GM23338 (cell line): ENCODE measurements at regions not wholly inside any gene's neighbourhood (a gene's known extent, or its start where the extent isn't known, plus 50 kb on each side); places are given as distances from the start of the nearest gene placed in this dataset.

Source experiments
- CREB1 ChIP-seq: fragments of 250-450 bp; sonication (Bioruptor Pico); IDR thresholded peaks from 2 replicates; pipeline ENCODE4 v1.5.0; 2020; ENCODE audit warnings: low read depth, mild to moderate bottlenecking, moderate library complexity
- CTCF ChIP-seq, 2 experiments: fragments of 200-600 bp in 1 of 2; sonication (generic) in 1 of 2; conservative IDR thresholded peaks; 2 replicates each; pipeline versions ENCODE4 v1.5.1 to v1.6.1; 2016 to 2017; ENCODE audit warnings: antibody characterized with exemption in 2 of 2, low read depth in 2 of 2, mild to moderate bottlenecking in 2 of 2, moderate library complexity in 1 of 2
- EZH2 ChIP-seq: fragments of 200-600 bp; sonication (generic); IDR thresholded peaks from one replicate; pipeline ENCODE4 v1.8.0; 2017; ENCODE audit warnings: antibody characterized with exemption, mild to moderate bottlenecking, low read depth; ENCODE audit not compliant: unreplicated experiment
- EZH2phosphoT487 ChIP-seq: fragments of 200-600 bp; sonication (generic); IDR thresholded peaks from one replicate; pipeline ENCODE4 v1.8.1; 2018; ENCODE audit warnings: antibody characterized with exemption; ENCODE audit not compliant: unreplicated experiment
- POLR2AphosphoS5 ChIP-seq: IDR thresholded peaks from 2 replicates; pipeline ENCODE4 v1.6.1; 2016; ENCODE audit warnings: antibody characterized with exemption, low read depth
- REST ChIP-seq: IDR thresholded peaks from one replicate; pipeline ENCODE4 v1.6.1; 2018; ENCODE audit warnings: antibody characterized with exemption; ENCODE audit not compliant: unreplicated experiment
- ZNF114 ChIP-seq: fragments of 250-450 bp; sonication (Bioruptor Pico); IDR thresholded peaks from 2 replicates; pipeline ENCODE4 v1.5.0; 2020; ENCODE audit warnings: mild to moderate bottlenecking, moderate library complexity
- ZNF462 ChIP-seq: fragments of 250-450 bp; sonication (Bioruptor Pico); IDR thresholded peaks from 2 replicates; pipeline ENCODE4 v1.5.0; 2020; ENCODE audit warnings: mild to moderate bottlenecking, moderate library complexity

GRCh38 chr2:59684116-59684770 lies 869.2 kb downstream of the BCL11A start:
- TF ChIP-seq CTCF (conservative IDR thresholded peaks at IDR 0.05; ENCODE audit: low read depth in 2 of 2): no peak
- no peak for TF ChIP-seq ZNF114 (CRISPR knock-in tag)
- TF ChIP-seq EZH2: no peak
- no peak for TF ChIP-seq CREB1 (CRISPR knock-in tag)
- no peak for TF ChIP-seq POLR2AphosphoS5
- no peak for TF ChIP-seq ZNF462 (CRISPR knock-in tag)
- TF ChIP-seq REST: no peak
- TF ChIP-seq EZH2phosphoT487: no peak
